T-cell (primary cell): ENCODE measurements at regions not wholly inside any gene's neighbourhood (a gene's known extent, or its start where the extent isn't known, plus 50 kb on each side); places are given as distances from the start of the nearest gene placed in this dataset.

Source experiments
- ATAC-seq, 4 experiments: fragments of 200-7000 bp in 3 of 4; fragments of 150-1000 bp in 1 of 4; cut with Tn5 transposase; replicated peaks in 1 of 4; 1 replicate in 3 of 4; 2 replicates in 1 of 4; pipeline ENCODE4 v1.10.0; 2021; ENCODE audit warnings: moderate library complexity in 3 of 4, mild to moderate bottlenecking in 2 of 4, moderate number of reproducible peaks in 1 of 4
- CTCF ChIA-PET, 2 donors: fragments of 300-600 bp; sonication (Branson Sonifier 250); formaldehyde crosslinking; loops; one replicate each; lab custom pipeline; 2022; ENCODE audit warnings: antibody characterized with exemption in 2 of 2; lab: Charles Lee
- POLR2A ChIA-PET, 2 donors: fragments of 300-600 bp; sonication (Branson Sonifier 250); formaldehyde crosslinking; loops; one replicate each; lab custom pipeline; 2022; ENCODE audit warnings: antibody characterized with exemption in 2 of 2; lab: Charles Lee
- DNase-seq, 35 experiments: peaks; one replicate each; pipeline versions ENCODE4 v3.0.0 to v3.0.0-alpha.2; 2013 to 2023
- H3K27ac ChIP-seq: one replicate; pipeline ENCODE4 v1.5.1; 2013; ENCODE audit warnings: low read length
- H3K27me3 ChIP-seq, 2 experiments: replicated peaks in 1 of 2; 1 replicate in 1 of 2; 2 replicates in 1 of 2; pipeline versions ENCODE4 v1.6.1 to v1.7.0; 2013; ENCODE audit warnings: low read length in 1 of 2, mixed read lengths in 1 of 2; ENCODE audit not compliant: control insufficient read depth in 2 of 2, insufficient read depth in 2 of 2; ENCODE audit errors: extremely low read depth in 1 of 2
- H3K36me3 ChIP-seq, 2 donors: 1 replicate in 1 of 2; 2 replicates in 1 of 2; pipeline versions ENCODE4 v1.6.1 to v1.7.0; 2013; ENCODE audit warnings: low read length in 1 of 2; ENCODE audit not compliant: control insufficient read depth in 2 of 2, insufficient read depth in 1 of 2; ENCODE audit errors: extremely low read depth in 1 of 2
- H3K4me1 ChIP-seq, 2 experiments: 1 replicate in 1 of 2; 2 replicates in 1 of 2; pipeline versions ENCODE4 v1.6.1 to v1.7.0; 2013; ENCODE audit warnings: low read length in 2 of 2, mixed read lengths in 1 of 2; ENCODE audit not compliant: insufficient read depth in 2 of 2, control insufficient read depth in 1 of 2; ENCODE audit errors: extremely low read depth in 1 of 2
- H3K4me3 ChIP-seq, 2 donors: 1 replicate in 1 of 2; 2 replicates in 1 of 2; pipeline versions ENCODE4 v1.5.1 to v1.7.0; 2013; ENCODE audit warnings: mild to moderate bottlenecking in 2 of 2, low read length in 1 of 2, moderate library complexity in 1 of 2; ENCODE audit not compliant: control insufficient read depth in 1 of 2; ENCODE audit errors: extremely low read depth in 1 of 2
- H3K9me3 ChIP-seq: 2 replicates; pipeline ENCODE4 v1.7.0; 2013
- H3K27ac Mint-ChIP-seq, 2 donors: one replicate each; pipeline ENCODE4 v1.8.0; 2020 to 2021; ENCODE audit warnings: mild to moderate bottlenecking in 2 of 2, mixed read lengths in 2 of 2
- H3K27me3 Mint-ChIP-seq, 2 donors: one replicate each; pipeline ENCODE4 v1.8.0; 2021 to 2022; ENCODE audit warnings: mixed read lengths in 2 of 2
- H3K36me3 Mint-ChIP-seq: one replicate; pipeline ENCODE4 v1.8.0; 2021; ENCODE audit warnings: mixed read lengths
- H3K4me1 Mint-ChIP-seq, 3 donors: one replicate each; pipeline ENCODE4 v1.8.0; 2020 to 2022; ENCODE audit warnings: mixed read lengths in 3 of 3, mild to moderate bottlenecking in 1 of 3
- H3K4me3 Mint-ChIP-seq, 3 donors: one replicate each; pipeline ENCODE4 v1.8.0; 2020 to 2022; ENCODE audit warnings: mild to moderate bottlenecking in 3 of 3, mixed read lengths in 3 of 3, moderate library complexity in 3 of 3
- H3K9me3 Mint-ChIP-seq, 3 donors: one replicate each; pipeline ENCODE4 v1.8.0; 2020 to 2022; ENCODE audit warnings: mixed read lengths in 3 of 3
- WGBS: methylation state at CpG from one replicate; pipeline ENCODE4 v1.1.5; 2013; ENCODE audit warnings: missing lambda C conversion rate; ENCODE audit not compliant: insufficient coverage; 5-methylcytosine and 5-hydroxymethylcytosine counted together

GRCh38 chr2:47315475-47315874 lies 53.6 kb upstream of the EPCAM start:
- H3K36me3 Mint-ChIP-seq: no peaks in the 10 kb centered on the region
- no peak overlapping the region for H3K4me3 Mint-ChIP-seq
- CTCF ChIA-PET: no interaction called here
- peaks cover 0 to 1% (median 0%) of the 10 kb centered on the region in 3 donors for H3K4me1 Mint-ChIP-seq
- ATAC-seq (no peak), DNase-seq (no peak)
- no peaks in the 10 kb centered on the region for H3K4me1 ChIP-seq
- H3K9me3 Mint-ChIP-seq: no peaks in the 10 kb centered on the region
- no peak overlapping the region for H3K27ac Mint-ChIP-seq
- no peak overlapping the region for H3K27ac ChIP-seq
- H3K36me3 ChIP-seq: no peaks in the 10 kb centered on the region
- H3K27me3 ChIP-seq: peaks cover 0 to 6% of the 10 kb centered on the region in 2 experiments
- no peaks in the 10 kb centered on the region for H3K9me3 ChIP-seq
- POLR2A ChIA-PET: no interaction called here
- H3K27me3 Mint-ChIP-seq: peaks cover 0 to 5% of the 10 kb centered on the region in 2 donors
- no CpG with 5 or more reads among the region's 5 CpGs for WGBS
- H3K4me3 ChIP-seq: no peak overlapping the region

- Histone ChIP-seq H3K4me1 (no peaks in the 10 kb centered on the region), H3K36me3 (no peaks in the 10 kb centered on the region), H3K27me3 (peaks cover 0 to 6% of the 10 kb centered on the region in 2 experiments), H3K9me3 (no peaks in the 10 kb centered on the region), H3K4me3 (no peak overlapping the region), H3K27ac (no peak overlapping the region)
- DNase-seq (no peak), ATAC-seq (no peak)
- ChIA-PET POLR2A (no interaction called here), CTCF (interaction anchor here in 1 of 2 donors (1.3 kb wide), 1 partner anchor 9 kb away, joined by 3 read pairs; no protein-coding TSS in a partner anchor)
- peaks cover 0 to 3% of the 10 kb centered on the region in 2 donors for H3K27me3 Mint-ChIP-seq
- H3K4me1 Mint-ChIP-seq: peaks cover 0 to 10% (median 0%) of the 10 kb centered on the region in 3 donors
- H3K36me3 Mint-ChIP-seq: no peaks in the 10 kb centered on the region
- H3K9me3 Mint-ChIP-seq: no peaks in the 10 kb centered on the region
- WGBS: no CpG with 5 or more reads among the region's 2 CpGs
- no peak overlapping the region for H3K4me3 Mint-ChIP-seq
- H3K27ac Mint-ChIP-seq: no peak overlapping the region
Measured at GRCh38 chr2:47313728-47314127, 55.4 kb upstream of the EPCAM start.

GRCh38 chr2:47313141-47313691 lies 55.9 kb upstream of the EPCAM start:
- CTCF ChIA-PET: interaction anchor here in 1 of 2 donors (0.5 kb wide), 1 partner anchor 10 kb away, joined by 3 read pairs; no protein-coding TSS in a partner anchor

GRCh38 chr2:47312491-47312850 lies 56.6 kb upstream of the EPCAM start:
- Mint-ChIP-seq H3K4me3 (no peak overlapping the region), H3K4me1 (peaks cover 0 to 10% (median 0%) of the 10 kb centered on the region in 3 donors), H3K9me3 (no peaks in the 10 kb centered on the region), H3K27ac (no peak overlapping the region), H3K27me3 (peaks cover under 1 to 6% of the 10 kb centered on the region in 2 donors), H3K36me3 (no peaks in the 10 kb centered on the region)
- ChIA-PET POLR2A (no interaction called here), CTCF (interaction anchor here in 1 of 2 donors (0.5 kb wide), 1 partner anchor 11 kb away, joined by 3 read pairs; no protein-coding TSS in a partner anchor)
- H3K36me3 ChIP-seq: no peaks in the 10 kb centered on the region
- whole genome bisulfite sequencing: 80% methylated on average over 1 of the region's 1 CpG
- H3K4me1 ChIP-seq: no peaks in the 10 kb centered on the region
- peaks cover 0 to 6% of the 10 kb centered on the region in 2 experiments for H3K27me3 ChIP-seq
- H3K4me3 ChIP-seq: no peak overlapping the region
- H3K27ac ChIP-seq: no peak overlapping the region
- H3K9me3 ChIP-seq: no peaks in the 10 kb centered on the region
- no peak for ATAC-seq
- no peak for DNase-seq

More at GRCh38 chr2:47313141-47313691, 55.9 kb upstream of the EPCAM start:
- DNase-seq (no peak), ATAC-seq (no peak)
- no peaks in the 10 kb centered on the region for H3K36me3 Mint-ChIP-seq
- H3K27ac Mint-ChIP-seq: no peak overlapping the region
- Histone ChIP-seq H3K4me1 (no peaks in the 10 kb centered on the region), H3K4me3 (no peak overlapping the region), H3K36me3 (no peaks in the 10 kb centered on the region), H3K27ac (no peak overlapping the region), H3K9me3 (no peaks in the 10 kb centered on the region), H3K27me3 (peaks cover 0 to 6% of the 10 kb centered on the region in 2 experiments)
- H3K4me3 Mint-ChIP-seq: no peak overlapping the region
- no peaks in the 10 kb centered on the region for H3K9me3 Mint-ChIP-seq
- POLR2A ChIA-PET: no interaction called here
- WGBS: 65% methylated on average over 5 of the region's 6 CpGs
- H3K27me3 Mint-ChIP-seq: peaks cover 0 to 4% of the 10 kb centered on the region in 2 donors
- peaks cover 0 to 10% (median 0%) of the 10 kb centered on the region in 3 donors for H3K4me1 Mint-ChIP-seq

GRCh38 chr2:47311764-47312490 lies 57.2 kb upstream of the EPCAM start:
- H3K36me3 Mint-ChIP-seq: no peaks in the 10 kb centered on the region
- peaks cover 0 to 6% of the 10 kb centered on the region in 2 experiments for H3K27me3 ChIP-seq
- POLR2A ChIA-PET: no interaction called here
- CTCF ChIA-PET: no interaction called here
- no peaks in the 10 kb centered on the region for H3K9me3 Mint-ChIP-seq
- H3K27me3 Mint-ChIP-seq: peaks cover 3 to 6% of the 10 kb centered on the region in 2 donors
- WGBS: no CpG with 5 or more reads among the region's 7 CpGs
- no peak for ATAC-seq
- H3K27ac Mint-ChIP-seq: no peak overlapping the region
- H3K4me3 ChIP-seq: no peak overlapping the region
- peaks cover 0 to 10% (median 0%) of the 10 kb centered on the region in 3 donors for H3K4me1 Mint-ChIP-seq
- DNase-seq: no peak
- no peak overlapping the region for H3K4me3 Mint-ChIP-seq
- no peaks in the 10 kb centered on the region for H3K4me1 ChIP-seq
- no peaks in the 10 kb centered on the region for H3K36me3 ChIP-seq
- no peak overlapping the region for H3K27ac ChIP-seq
- H3K9me3 ChIP-seq: no peaks in the 10 kb centered on the region

GRCh38 chr2:47310801-47311560 lies 58.1 kb upstream of the EPCAM start:
- H3K9me3 Mint-ChIP-seq: no peaks in the 10 kb centered on the region
- peaks cover 0 to 10% (median 0%) of the 10 kb centered on the region in 3 donors for H3K4me1 Mint-ChIP-seq
- no peak overlapping the region for H3K4me3 ChIP-seq
- H3K4me3 Mint-ChIP-seq: no peak overlapping the region
- ChIA-PET CTCF (no interaction called here), POLR2A (no interaction called here)
- H3K27ac Mint-ChIP-seq: no peak overlapping the region
- H3K27me3 Mint-ChIP-seq: peaks cover 9 to 11% of the 10 kb centered on the region in 2 donors
- no peaks in the 10 kb centered on the region for H3K4me1 ChIP-seq
- DNase-seq: peak in 1 of 35 experiments; percentile 14
- H3K9me3 ChIP-seq: no peaks in the 10 kb centered on the region
- H3K27ac ChIP-seq: no peak overlapping the region
- no peaks in the 10 kb centered on the region for H3K36me3 Mint-ChIP-seq
- H3K27me3 ChIP-seq: peaks cover 0 to 8% of the 10 kb centered on the region in 2 experiments
- H3K36me3 ChIP-seq: no peaks in the 10 kb centered on the region
- WGBS: 39% methylated on average over 8 of the region's 13 CpGs
- no peak for ATAC-seq
